Esophagus muscularis mucosa (tissue), 4 donors: ENCODE measurements at regions not wholly inside any gene's neighbourhood (a gene's known extent, or its start where the extent isn't known, plus 50 kb on each side); places are given as distances from the start of the nearest gene placed in this dataset.

Experiments used
- DNase-seq: peaks from one replicate; pipeline ENCODE4 v3.0.0-alpha.2; 2017; ENCODE audit errors: extremely low spot score
- H3K27ac ChIP-seq, 4 donors: fragments of 200-600 bp; sonication (generic); replicated peaks in 1 of 4; 1 replicate in 3 of 4; 2 replicates in 1 of 4; pipeline ENCODE4 v1.5.1; 2016 to 2019; ENCODE audit warnings: mild to moderate bottlenecking in 1 of 4
- H3K27me3 ChIP-seq, 4 donors: fragments of 200-600 bp; sonication (generic); one replicate each; pipeline versions ENCODE4 v1.5.1 to v1.6.0; 2016 to 2019
- H3K36me3 ChIP-seq, 4 donors: fragments of 200-600 bp; sonication (generic); one replicate each; pipeline ENCODE4 v1.5.1; 2016 to 2019
- H3K4me1 ChIP-seq, 4 donors: fragments of 200-600 bp; sonication (generic); one replicate each; pipeline ENCODE4 v1.5.1; 2016 to 2019
- H3K4me3 ChIP-seq, 4 donors: fragments of 200-600 bp; sonication (generic); 1 replicate in 2 of 4; 2 replicates in 2 of 4; pipeline ENCODE4 v1.5.1; 2016 to 2019; ENCODE audit warnings: mild to moderate bottlenecking in 4 of 4, moderate library complexity in 1 of 4
- H3K9me3 ChIP-seq, 4 donors: fragments of 200-600 bp; sonication (generic); 1 replicate in 3 of 4; 2 replicates in 1 of 4; pipeline ENCODE4 v1.5.1; 2016 to 2019
- EP300 ChIP-seq: sonication (generic); formaldehyde crosslinking; IDR thresholded peaks from one replicate; pipeline ENCODE4 v1.6.1; 2017; ENCODE audit warnings: antibody characterized with exemption
- POLR2A ChIP-seq: fragments of 450-650 bp; IDR thresholded peaks from one replicate; pipeline ENCODE4 v1.6.1; 2017; ENCODE audit warnings: antibody characterized with exemption, moderate library complexity, mild to moderate bottlenecking, low read depth
- POLR2AphosphoS5 ChIP-seq, 2 donors: sonication (generic); formaldehyde crosslinking; IDR thresholded peaks; one replicate each; pipeline ENCODE4 v1.6.1; 2017; ENCODE audit warnings: antibody characterized with exemption in 2 of 2
- WGBS: methylation state at CpG from one replicate; pipeline ENCODE4 v1.1.5; 2018; 5-methylcytosine and 5-hydroxymethylcytosine counted together
- intact Hi-C: fragments of 100-400 bp; cut with DNase I; formaldehyde crosslinking; loops from one replicate; pipeline ENCODE4 v1.15.1; 2023
- TF ChIP-seq, protein P1 (sequence below), 3 experiments: fragments of 200-600 bp in 2 of 3; fragments of 450-650 bp in 1 of 3; sonication (generic) in 2 of 3; IDR thresholded peaks; one replicate each; pipeline ENCODE4 v1.5.1; 2017 to 2019; ENCODE audit warnings: antibody characterized with exemption in 3 of 3, mild to moderate bottlenecking in 2 of 3, moderate library complexity in 1 of 3

DNA sequence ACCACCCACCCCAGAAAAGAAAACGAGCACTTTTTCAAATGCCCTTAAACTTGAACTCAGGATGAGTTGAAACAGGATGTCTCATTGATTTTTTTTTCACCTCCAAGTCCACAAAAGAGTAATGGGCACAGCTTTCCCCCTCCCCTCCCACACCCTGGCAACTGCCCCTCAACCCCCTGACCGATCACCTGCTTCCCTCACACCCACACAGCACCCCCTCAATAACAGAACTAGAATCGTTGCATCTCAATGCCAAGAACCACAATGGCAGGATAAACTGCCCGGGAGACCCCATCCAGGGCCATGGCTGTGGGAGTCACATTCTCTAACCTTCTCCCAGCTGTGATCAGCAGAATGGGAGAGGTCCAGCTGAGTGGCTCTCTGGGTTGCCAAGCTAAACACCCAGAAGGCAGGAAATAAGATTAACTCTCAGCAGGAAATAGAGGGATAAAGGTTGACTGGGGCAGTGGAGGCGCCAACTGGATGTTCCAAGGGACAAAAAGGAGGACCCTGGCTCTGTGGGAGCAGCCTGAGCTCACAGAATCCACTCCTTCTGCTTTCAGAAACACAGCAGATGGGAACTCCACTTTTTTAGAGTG, 128.0 kb upstream of the SDK2 start:
- Histone ChIP-seq H3K27ac (no peak overlapping the region), H3K4me3 (no peak overlapping the region), H3K9me3 (no peaks in the 10 kb centered on the region), H3K36me3 (no peaks in the 10 kb centered on the region), H3K27me3 (peaks cover 0 to 8% (median 0%) of the 10 kb centered on the region in 4 donors), H3K4me1 (peaks cover 15 to 26% (median 20%) of the 10 kb centered on the region in 4 donors)
- DNase-seq, result no peak
- whole genome bisulfite sequencing, result 65% methylated on average over 5 of the region's 5 CpGs
- TF ChIP-seq, protein P1, sequence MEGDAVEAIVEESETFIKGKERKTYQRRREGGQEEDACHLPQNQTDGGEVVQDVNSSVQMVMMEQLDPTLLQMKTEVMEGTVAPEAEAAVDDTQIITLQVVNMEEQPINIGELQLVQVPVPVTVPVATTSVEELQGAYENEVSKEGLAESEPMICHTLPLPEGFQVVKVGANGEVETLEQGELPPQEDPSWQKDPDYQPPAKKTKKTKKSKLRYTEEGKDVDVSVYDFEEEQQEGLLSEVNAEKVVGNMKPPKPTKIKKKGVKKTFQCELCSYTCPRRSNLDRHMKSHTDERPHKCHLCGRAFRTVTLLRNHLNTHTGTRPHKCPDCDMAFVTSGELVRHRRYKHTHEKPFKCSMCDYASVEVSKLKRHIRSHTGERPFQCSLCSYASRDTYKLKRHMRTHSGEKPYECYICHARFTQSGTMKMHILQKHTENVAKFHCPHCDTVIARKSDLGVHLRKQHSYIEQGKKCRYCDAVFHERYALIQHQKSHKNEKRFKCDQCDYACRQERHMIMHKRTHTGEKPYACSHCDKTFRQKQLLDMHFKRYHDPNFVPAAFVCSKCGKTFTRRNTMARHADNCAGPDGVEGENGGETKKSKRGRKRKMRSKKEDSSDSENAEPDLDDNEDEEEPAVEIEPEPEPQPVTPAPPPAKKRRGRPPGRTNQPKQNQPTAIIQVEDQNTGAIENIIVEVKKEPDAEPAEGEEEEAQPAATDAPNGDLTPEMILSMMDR (IDR thresholded peaks at IDR 0.05), result no peak
- TF ChIP-seq EP300 (no peak), POLR2A (no peak), POLR2AphosphoS5 (IDR thresholded peaks at IDR 0.05) (no peak)
- intact Hi-C loops, result no loop called here

DNA sequence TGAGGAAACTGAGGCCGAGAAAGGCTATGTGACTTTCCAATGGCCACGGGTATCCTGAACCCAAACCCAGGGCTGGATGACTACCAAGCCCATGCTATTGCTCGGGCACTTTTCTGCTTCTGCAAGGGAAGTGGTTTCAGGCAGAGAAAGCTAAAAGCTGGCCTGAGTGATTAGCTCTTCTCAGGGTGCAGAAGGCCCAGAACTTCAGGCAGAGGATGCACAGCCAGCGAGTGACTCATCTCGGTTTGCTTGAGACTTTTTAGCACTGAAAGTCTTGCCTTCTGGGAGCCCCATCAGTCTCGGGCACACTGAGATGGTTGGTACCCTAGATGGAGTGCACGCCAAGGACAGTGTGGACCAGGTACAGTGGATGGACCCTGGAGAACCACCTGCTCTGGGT, 129.5 kb upstream of the SDK2 start:
- Histone ChIP-seq H3K4me1 (peaks cover 15 to 26% (median 20%) of the 10 kb centered on the region in 4 donors), H3K27me3 (peaks cover 0 to 16% (median 0%) of the 10 kb centered on the region in 4 donors), H3K4me3 (no peak overlapping the region), H3K27ac (no peak overlapping the region), H3K36me3 (no peaks in the 10 kb centered on the region), H3K9me3 (no peaks in the 10 kb centered on the region)
- intact Hi-C loops, result no loop called here
- WGBS, result 79% methylated on average over 7 of the region's 7 CpGs
- DNase-seq, result no peak
- TF ChIP-seq POLR2A (no peak), EP300 (no peak), POLR2AphosphoS5 (IDR thresholded peaks at IDR 0.05) (no peak)
- TF ChIP-seq, protein P1 (IDR thresholded peaks at IDR 0.05), result no peak

DNA sequence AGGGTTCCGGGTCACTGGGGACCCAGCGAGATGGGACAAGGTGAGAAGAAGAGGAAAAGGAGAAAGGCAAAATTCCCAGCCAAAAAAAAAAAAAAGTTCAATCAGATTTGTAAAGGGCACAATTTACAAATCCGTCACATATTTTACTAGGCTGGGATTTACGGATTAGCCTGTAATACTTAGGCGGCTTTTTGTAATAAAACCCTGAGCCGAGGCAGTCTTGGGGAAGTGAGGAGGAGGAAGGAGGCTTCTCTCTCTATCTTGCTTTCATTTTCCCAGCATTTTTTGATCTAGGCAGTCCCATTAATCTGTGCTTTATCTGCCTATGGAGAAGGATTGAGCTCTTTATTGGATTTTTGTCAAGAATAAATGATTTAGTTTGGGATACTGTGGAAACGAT, 130.6 kb upstream of the SDK2 start:
- Histone ChIP-seq H3K4me3 (no peak overlapping the region), H3K36me3 (no peaks in the 10 kb centered on the region), H3K27ac (no peak overlapping the region), H3K9me3 (no peaks in the 10 kb centered on the region), H3K4me1 (peaks cover 15 to 24% (median 19%) of the 10 kb centered on the region in 4 donors), H3K27me3 (peaks cover 0 to 16% (median 0%) of the 10 kb centered on the region in 4 donors)
- DNase-seq, result no peak
- intact Hi-C loops, result no loop called here
- TF ChIP-seq POLR2A (no peak), POLR2AphosphoS5 (IDR thresholded peaks at IDR 0.05) (no peak), EP300 (no peak)
- TF ChIP-seq, protein P1 (IDR thresholded peaks at IDR 0.05), result no peak
- 85% methylated on average over 7 of the region's 7 CpGs for WGBS

DNA sequence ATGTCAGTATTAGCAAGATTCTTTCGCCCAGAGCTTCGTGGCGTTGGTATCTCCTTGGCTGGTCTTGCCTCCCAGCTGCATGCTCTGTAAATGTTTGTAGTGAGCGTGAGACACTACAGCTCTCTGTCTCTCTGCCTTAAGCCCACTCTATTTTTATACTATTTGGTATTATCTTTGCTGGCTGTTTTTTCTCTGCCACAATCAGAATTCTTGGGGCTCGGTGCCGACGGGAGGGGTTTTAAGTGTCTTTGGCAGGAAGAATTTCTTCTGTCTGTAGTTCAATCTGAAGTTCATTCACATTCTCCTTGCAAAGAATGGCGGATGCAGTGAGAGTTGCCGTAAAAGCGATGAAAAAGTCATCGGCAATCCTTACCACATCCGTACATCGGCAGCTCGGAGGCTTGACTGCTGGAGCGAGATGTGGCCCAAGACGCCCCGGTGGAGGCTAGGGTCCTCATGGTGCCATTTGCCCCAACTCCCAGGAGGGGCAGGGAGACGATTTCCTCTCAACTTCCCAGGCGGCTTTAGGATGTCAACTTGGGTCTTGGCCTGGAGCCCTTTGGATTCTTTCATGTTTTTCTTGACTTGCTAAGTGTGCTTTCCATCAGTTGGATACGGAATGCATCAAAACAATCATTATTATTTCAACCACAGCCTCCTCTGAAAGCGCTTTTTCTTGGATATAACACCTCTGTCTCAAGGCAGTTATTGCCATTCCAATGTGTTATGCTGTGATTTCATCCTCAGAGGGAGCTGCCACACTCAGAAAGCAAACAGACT, 132.3 kb upstream of the SDK2 start:
- Histone ChIP-seq H3K4me1 (peaks cover under 1 to 7% (median 3%) of the 10 kb centered on the region in 4 donors), H3K9me3 (no peaks in the 10 kb centered on the region), H3K36me3 (no peaks in the 10 kb centered on the region), H3K27me3 (peaks cover 0 to 30% (median 0%) of the 10 kb centered on the region in 4 donors), H3K27ac (no peak overlapping the region), H3K4me3 (no peak overlapping the region)
- intact Hi-C loops, result no loop called here
- no peak for DNase-seq
- TF ChIP-seq POLR2A, result no peak
- TF ChIP-seq, protein P1 (IDR thresholded peaks at IDR 0.05), result no peak
- no peak for TF ChIP-seq EP300
- TF ChIP-seq POLR2AphosphoS5 (IDR thresholded peaks at IDR 0.05), result no peak
- WGBS, result 78% methylated on average over 21 of the region's 21 CpGs
